HFF-Myc (cell line): ENCODE measurements at regions not wholly inside any gene's neighbourhood (a gene's known extent, or its start where the extent isn't known, plus 50 kb on each side); places are given as distances from the start of the nearest gene placed in this dataset.

Experiments used
- DNase-seq: peaks from one replicate; pipeline ENCODE4 v3.0.0-alpha.2; 2011; ENCODE audit warnings: low read depth; ENCODE audit errors: extremely low read depth
- H3K4me3 ChIP-seq: replicated peaks from 2 replicates; pipeline ENCODE4 v1.5.1; 2011; ENCODE audit warnings: low read depth, mild to moderate bottlenecking, control low read depth, low read length
- TF ChIP-seq, protein P1 (sequence below): IDR thresholded peaks from 2 replicates; pipeline ENCODE4 v1.5.1; 2012; ENCODE audit warnings: mild to moderate bottlenecking, low read depth, low read length, control low read depth; ENCODE audit errors: missing control alignments

- TF ChIP-seq, protein P1, sequence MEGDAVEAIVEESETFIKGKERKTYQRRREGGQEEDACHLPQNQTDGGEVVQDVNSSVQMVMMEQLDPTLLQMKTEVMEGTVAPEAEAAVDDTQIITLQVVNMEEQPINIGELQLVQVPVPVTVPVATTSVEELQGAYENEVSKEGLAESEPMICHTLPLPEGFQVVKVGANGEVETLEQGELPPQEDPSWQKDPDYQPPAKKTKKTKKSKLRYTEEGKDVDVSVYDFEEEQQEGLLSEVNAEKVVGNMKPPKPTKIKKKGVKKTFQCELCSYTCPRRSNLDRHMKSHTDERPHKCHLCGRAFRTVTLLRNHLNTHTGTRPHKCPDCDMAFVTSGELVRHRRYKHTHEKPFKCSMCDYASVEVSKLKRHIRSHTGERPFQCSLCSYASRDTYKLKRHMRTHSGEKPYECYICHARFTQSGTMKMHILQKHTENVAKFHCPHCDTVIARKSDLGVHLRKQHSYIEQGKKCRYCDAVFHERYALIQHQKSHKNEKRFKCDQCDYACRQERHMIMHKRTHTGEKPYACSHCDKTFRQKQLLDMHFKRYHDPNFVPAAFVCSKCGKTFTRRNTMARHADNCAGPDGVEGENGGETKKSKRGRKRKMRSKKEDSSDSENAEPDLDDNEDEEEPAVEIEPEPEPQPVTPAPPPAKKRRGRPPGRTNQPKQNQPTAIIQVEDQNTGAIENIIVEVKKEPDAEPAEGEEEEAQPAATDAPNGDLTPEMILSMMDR: no peak
- H3K4me3 ChIP-seq: no peak overlapping the region
- no peak for DNase-seq
Observed at GRCh38 chr4:156481845-156482244, 489.8 kb downstream of the PDGFC start.

- DNase-seq: no peak
- TF ChIP-seq, protein P1: no peak
- H3K4me3 ChIP-seq: no peak overlapping the region
Observed at GRCh38 chr4:156477636-156478035, 494.0 kb downstream of the PDGFC start.

GRCh38 chr4:156476359-156476758 is 495.2 kb downstream of the PDGFC start:
- peak; percentile 81 for DNase-seq
- TF ChIP-seq, protein P1: no peak
- H3K4me3 ChIP-seq: no peak overlapping the region

GRCh38 chr4:156475322-156475721 is 496.3 kb downstream of the PDGFC start:
- peak; percentile 30 for DNase-seq
- H3K4me3 ChIP-seq: no peak overlapping the region
- TF ChIP-seq, protein P1: peak; percentile 26

GRCh38 chr4:156473151-156473550 is 498.4 kb downstream of the PDGFC start:
- H3K4me3 ChIP-seq: no peak overlapping the region
- TF ChIP-seq, protein P1: no peak
- no peak for DNase-seq

GRCh38 chr4:156472624-156473023 is 499.0 kb downstream of the PDGFC start:
- no peak for DNase-seq
- H3K4me3 ChIP-seq: no peak overlapping the region
- TF ChIP-seq, protein P1: no peak

- TF ChIP-seq, protein P1: no peak
- DNase-seq: no peak
- no peak overlapping the region for H3K4me3 ChIP-seq
Observed at GRCh38 chr4:156459584-156459983, 505.9 kb upstream of the CTSO start.
